Loucy (cell line): ENCODE measurements at regions not wholly inside any gene's neighbourhood (a gene's known extent, or its start where the extent isn't known, plus 50 kb on each side); places are given as distances from the start of the nearest gene placed in this dataset.

Experiments
- H2AFZ ChIP-seq: fragments of 200-600 bp; sonication (generic); 2 replicates; pipeline ENCODE4 v1.6.0; 2016; ENCODE audit warnings: antibody characterized with exemption, mild to moderate bottlenecking, low read length, moderate library complexity
- H3F3A ChIP-seq: fragments of 200-600 bp; 2 replicates; pipeline ENCODE4 v1.6.0; 2016; ENCODE audit warnings: antibody characterized with exemption, low read depth, mild to moderate bottlenecking
- H3K27me3 ChIP-seq: fragments of 200-600 bp; sonication (generic); 2 replicates; pipeline ENCODE4 v1.6.1; 2014; ENCODE audit warnings: low read length, mild to moderate bottlenecking; ENCODE audit not compliant: insufficient read depth, poor library complexity, severe bottlenecking
- H3K36me3 ChIP-seq: fragments of 200-600 bp; sonication (generic); 2 replicates; pipeline ENCODE4 v1.6.1; 2016; ENCODE audit warnings: low read length; ENCODE audit not compliant: insufficient read depth
- H3K4me1 ChIP-seq: fragments of 200-600 bp; sonication (generic); 2 replicates; pipeline ENCODE4 v1.5.1; 2014; ENCODE audit warnings: low read length, mild to moderate bottlenecking; ENCODE audit not compliant: insufficient read depth, poor library complexity, severe bottlenecking
- H3K4me2 ChIP-seq: fragments of 200-600 bp; sonication (generic); 2 replicates; pipeline ENCODE4 v1.6.0; 2014; ENCODE audit warnings: antibody characterized with exemption, low read length, low read depth, mild to moderate bottlenecking; ENCODE audit not compliant: poor library complexity, severe bottlenecking
- H3K4me3 ChIP-seq: fragments of 200-600 bp; sonication (generic); 2 replicates; pipeline ENCODE4 v1.5.1; 2014; ENCODE audit warnings: low read length, mild to moderate bottlenecking, mixed read lengths; ENCODE audit not compliant: poor library complexity, severe bottlenecking
- H3K79me2 ChIP-seq: fragments of 200-600 bp; sonication (generic); 2 replicates; pipeline ENCODE4 v1.6.1; 2014; ENCODE audit warnings: low read length; ENCODE audit not compliant: insufficient read depth
- H3K9ac ChIP-seq: fragments of 200-600 bp; sonication (generic); 2 replicates; pipeline ENCODE4 v1.6.0; 2014; ENCODE audit warnings: mild to moderate bottlenecking, low read depth, low read length, moderate library complexity; ENCODE audit not compliant: poor library complexity, severe bottlenecking
- H3K9me2 ChIP-seq: fragments of 200-600 bp; sonication (generic); replicated peaks from 2 replicates; pipeline ENCODE4 v1.6.1; 2016; ENCODE audit warnings: low read depth, low read length, mixed read lengths
- H3K9me3 ChIP-seq: fragments of 200-600 bp; sonication (generic); 2 replicates; pipeline ENCODE4 v1.6.1; 2014; ENCODE audit warnings: mild to moderate bottlenecking, antibody characterized with exemption, low read length, low read depth; ENCODE audit not compliant: insufficient read depth
- H4K20me1 ChIP-seq: fragments of 200-600 bp; sonication (generic); 2 replicates; pipeline ENCODE4 v1.6.0; 2014; ENCODE audit warnings: antibody characterized with exemption, low read length, mild to moderate bottlenecking; ENCODE audit not compliant: insufficient read depth, poor library complexity, severe bottlenecking
- CTCF ChIP-seq: fragments of 200-600 bp; sonication (generic); conservative IDR thresholded peaks from 2 replicates; pipeline ENCODE4 v1.5.1; 2014; ENCODE audit warnings: mild to moderate bottlenecking, antibody characterized with exemption, low read length
- EZH2phosphoT487 ChIP-seq: fragments of 200-600 bp; IDR thresholded peaks from 2 replicates; pipeline ENCODE4 v1.6.1; 2018; ENCODE audit warnings: antibody characterized with exemption, mild to moderate bottlenecking, moderate library complexity, borderline replicate concordance

GRCh38 chr2:217335341-217335966, 475.6 kb upstream of the TNP1 start:
- H3K9me2 ChIP-seq = no peaks in the 10 kb centered on the region
- H3K4me1 ChIP-seq = no peaks in the 10 kb centered on the region
- H2AFZ ChIP-seq = no peak overlapping the region
- H3F3A ChIP-seq = no peaks in the 10 kb centered on the region
- H3K27me3 ChIP-seq = no peaks in the 10 kb centered on the region
- no peaks in the 10 kb centered on the region for H3K9me3 ChIP-seq
- no peaks in the 10 kb centered on the region for H3K79me2 ChIP-seq
- no peaks in the 10 kb centered on the region for H4K20me1 ChIP-seq
- no peak overlapping the region for H3K4me3 ChIP-seq
- H3K36me3 ChIP-seq = no peaks in the 10 kb centered on the region
- TF ChIP-seq EZH2phosphoT487 = no peak
- no peak for TF ChIP-seq CTCF
- H3K4me2 ChIP-seq = no peak overlapping the region
- H3K9ac ChIP-seq = no peak overlapping the region

GRCh38 chr2:217334561-217334960, 474.7 kb upstream of the TNP1 start:
- Histone ChIP-seq H3K27me3 (no peaks in the 10 kb centered on the region), H3K4me3 (no peak overlapping the region), H3K9me2 (no peaks in the 10 kb centered on the region), H4K20me1 (no peaks in the 10 kb centered on the region), H3K4me1 (no peaks in the 10 kb centered on the region), H3K36me3 (no peaks in the 10 kb centered on the region), H2AFZ (no peak overlapping the region), H3F3A (no peaks in the 10 kb centered on the region), H3K9me3 (no peaks in the 10 kb centered on the region), H3K9ac (no peak overlapping the region), H3K4me2 (no peak overlapping the region), H3K79me2 (no peaks in the 10 kb centered on the region)
- TF ChIP-seq CTCF (no peak), EZH2phosphoT487 (no peak)

DNA sequence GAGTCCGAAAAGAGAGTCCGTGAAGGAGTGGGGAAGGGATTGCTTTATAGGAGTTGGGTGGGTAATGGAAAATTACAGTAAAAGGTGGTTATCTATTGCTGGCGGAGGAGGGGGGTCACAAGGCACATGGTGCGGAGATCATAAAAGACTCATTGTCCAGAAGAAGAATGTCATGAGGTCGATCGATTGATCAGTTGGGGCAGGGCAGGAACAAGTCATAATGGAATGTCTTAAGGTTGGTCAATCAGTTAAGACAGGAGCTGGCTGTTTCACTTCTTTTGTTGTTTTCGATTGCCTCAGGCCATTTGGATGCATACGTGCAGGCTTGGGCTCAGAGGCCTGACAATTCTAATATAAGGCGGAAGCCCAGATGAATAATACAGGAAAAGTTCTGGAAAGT, 473.0 kb upstream of the TNP1 start:
- no peaks in the 10 kb centered on the region for H3K27me3 ChIP-seq
- TF ChIP-seq CTCF (no peak), EZH2phosphoT487 (no peak)

More for the DNA sequence above, 473.0 kb upstream of the TNP1 start:
- Histone ChIP-seq H3K4me2 (no peak overlapping the region), H3K79me2 (no peaks in the 10 kb centered on the region), H2AFZ (no peak overlapping the region), H3F3A (no peaks in the 10 kb centered on the region), H3K9me2 (no peaks in the 10 kb centered on the region), H3K9ac (no peak overlapping the region), H3K4me1 (no peaks in the 10 kb centered on the region), H4K20me1 (no peaks in the 10 kb centered on the region), H3K9me3 (no peaks in the 10 kb centered on the region), H3K36me3 (no peaks in the 10 kb centered on the region), H3K4me3 (no peak overlapping the region)
